ENCODE measurements at regions not wholly inside any gene's neighbourhood (a gene's known extent, or its start where the extent isn't known, plus 50 kb on each side); places are given as distances from the start of the nearest gene placed in this dataset.

DNA sequence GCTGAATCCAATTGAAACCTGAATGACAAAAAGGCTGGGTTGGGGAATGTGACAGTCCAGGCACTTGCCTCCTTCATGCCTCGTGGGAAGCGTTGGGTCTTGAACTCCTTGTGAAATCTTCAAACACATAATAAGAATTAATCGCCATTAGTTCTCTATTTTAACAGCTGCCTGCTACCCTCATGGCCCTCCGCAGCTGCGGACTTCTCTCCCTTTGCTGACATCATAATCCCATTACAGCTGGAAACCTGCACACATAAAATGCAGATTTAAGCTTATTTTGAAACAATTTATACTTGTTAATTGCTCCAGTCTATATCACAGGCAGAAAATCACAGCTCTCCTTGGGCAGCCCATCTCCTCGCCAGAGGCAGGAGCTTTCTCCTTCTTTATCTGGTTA is 403.0 kb upstream of the MKI67 start:
- TF ChIP-seq SREBF1 (IDR thresholded peaks at IDR 0.05; ENCODE audit: borderline replicate concordance, low read depth, low read length) = no peak
- TF ChIP-seq ZNF232 (CRISPR knock-in tag; IDR thresholded peaks at IDR 0.05) = no peak
- no peak for TF ChIP-seq EHMT2 (IDR thresholded peaks at IDR 0.05)
- no peak for TF ChIP-seq TAF15 (IDR thresholded peaks at IDR 0.05; ENCODE audit: low read depth, low read length)
- no peak for TF ChIP-seq SRSF7 (optimal IDR thresholded peaks at IDR 0.05; ENCODE audit: low read depth, low read length)
- no peak for TF ChIP-seq PBX2 (CRISPR knock-in tag; IDR thresholded peaks at IDR 0.05; ENCODE audit: low read depth)
- no peak for TF ChIP-seq PBX2 (tag; conservative IDR thresholded peaks at IDR 0.05; ENCODE audit: low read depth)

Measured in K562 (cell line).